Large intestine (tissue), 3 donors: ENCODE measurements at regions not wholly inside any gene's neighbourhood (a gene's known extent, or its start where the extent isn't known, plus 50 kb on each side); places are given as distances from the start of the nearest gene placed in this dataset.
"Not testable (repeated sequence)": the region's sequence is repeated elsewhere in the genome, so short reads cannot be mapped to it uniquely, and the experiment has no call there.

Source experiments
- DNase-seq, 2 donors: peaks; one replicate each; pipeline versions ENCODE4 v3.0.0 to v3.0.0-alpha.2; 2013
- H3K27ac ChIP-seq: one replicate; pipeline ENCODE4 v1.5.1; 2013; ENCODE audit warnings: low read length
- H3K27me3 ChIP-seq: 2 replicates; pipeline ENCODE4 v1.6.1; 2013; ENCODE audit warnings: low read length; ENCODE audit not compliant: control insufficient read depth, insufficient read depth
- H3K36me3 ChIP-seq: 2 replicates; pipeline ENCODE4 v1.6.1; 2013; ENCODE audit warnings: low read length; ENCODE audit not compliant: control insufficient read depth, insufficient read depth
- H3K4me1 ChIP-seq: one replicate; pipeline ENCODE4 v1.6.1; 2013; ENCODE audit warnings: low read length; ENCODE audit not compliant: control insufficient read depth, insufficient read depth
- H3K4me3 ChIP-seq: one replicate; pipeline ENCODE4 v1.5.1; 2013; ENCODE audit warnings: low read length
- H3K9me3 ChIP-seq: one replicate; pipeline ENCODE4 v1.6.1; 2013; ENCODE audit warnings: mild to moderate bottlenecking, low read depth, low read length, moderate library complexity; ENCODE audit not compliant: control insufficient read depth
- WGBS: methylation state at CpG from one replicate; pipeline ENCODE4 v1.1.5; 2013; ENCODE audit warnings: low lambda C conversion rate; ENCODE audit not compliant: insufficient coverage; 5-methylcytosine and 5-hydroxymethylcytosine counted together

- not testable (repeated sequence) for H3K27me3 ChIP-seq, H3K36me3 ChIP-seq, H3K4me1 ChIP-seq, DNase-seq, H3K4me3 ChIP-seq, H3K27ac ChIP-seq
- peaks cover 42% of the 10 kb centered on the region for H3K9me3 ChIP-seq
- WGBS = no CpG with 5 or more reads among the region's 24 CpGs
These were observed 251.2 kb upstream of the NUPR2 start for GRCh38 chr7:56367411-56367810.

- not testable (repeated sequence) for H3K27ac ChIP-seq, H3K36me3 ChIP-seq, H3K4me3 ChIP-seq, H3K4me1 ChIP-seq, H3K27me3 ChIP-seq, DNase-seq
- 100% methylated on average over 1 of the region's 22 CpGs for WGBS
- peaks cover 42% of the 10 kb centered on the region for H3K9me3 ChIP-seq
These were observed 250.5 kb upstream of the NUPR2 start for GRCh38 chr7:56366701-56367100.

GRCh38 chr7:56352576-56352975, 236.4 kb upstream of the NUPR2 start:
- not testable (repeated sequence) for DNase-seq, H3K9me3 ChIP-seq, H3K4me3 ChIP-seq, H3K27ac ChIP-seq, H3K4me1 ChIP-seq, H3K27me3 ChIP-seq, H3K36me3 ChIP-seq
- no CpG with 5 or more reads among the region's 4 CpGs for WGBS

- H3K27ac ChIP-seq, DNase-seq, H3K9me3 ChIP-seq, H3K4me3 ChIP-seq, H3K27me3 ChIP-seq, H3K4me1 ChIP-seq, H3K36me3 ChIP-seq: not testable (repeated sequence)
- WGBS = no CpG with 5 or more reads among the region's 8 CpGs
These were observed 235.0 kb upstream of the NUPR2 start for GRCh38 chr7:56351181-56351580.

- H3K27me3 ChIP-seq, H3K36me3 ChIP-seq, H3K27ac ChIP-seq, DNase-seq, H3K4me3 ChIP-seq, H3K9me3 ChIP-seq, H3K4me1 ChIP-seq: not testable (repeated sequence)
- WGBS = no CpG with 5 or more reads among the region's 7 CpGs
These were observed 232.1 kb upstream of the NUPR2 start for GRCh38 chr7:56348311-56348710.

GRCh38 chr7:56328327-56328726, 212.1 kb upstream of the NUPR2 start:
- not testable (repeated sequence) for DNase-seq

GRCh38 chr7:56290548-56290947, 174.3 kb upstream of the NUPR2 start:
- no peaks in the 10 kb centered on the region for H3K4me1 ChIP-seq
- no peak overlapping the region for H3K4me3 ChIP-seq
- no peaks in the 10 kb centered on the region for H3K36me3 ChIP-seq
- no peak overlapping the region for H3K27ac ChIP-seq
- WGBS = 80% methylated on average over 3 of the region's 7 CpGs
- no peaks in the 10 kb centered on the region for H3K27me3 ChIP-seq
- DNase-seq = no peak
- H3K9me3 ChIP-seq = peaks cover 9% of the 10 kb centered on the region

More at GRCh38 chr7:56328327-56328726, 212.1 kb upstream of the NUPR2 start:
- not testable (repeated sequence) for H3K36me3 ChIP-seq, H3K4me1 ChIP-seq, H3K4me3 ChIP-seq, H3K27ac ChIP-seq, H3K27me3 ChIP-seq
- WGBS = no CpG with 5 or more reads among the region's 9 CpGs
- peaks cover 10% of the 10 kb centered on the region for H3K9me3 ChIP-seq

GRCh38 chr7:56287429-56288138, 171.4 kb upstream of the NUPR2 start:
- H3K27ac ChIP-seq = no peak overlapping the region
- peaks cover 9% of the 10 kb centered on the region for H3K9me3 ChIP-seq
- no CpG with 5 or more reads among the region's 57 CpGs for WGBS
- H3K36me3 ChIP-seq = no peaks in the 10 kb centered on the region
- no peaks in the 10 kb centered on the region for H3K4me1 ChIP-seq
- no peak overlapping the region for H3K4me3 ChIP-seq
- DNase-seq = no peak
- H3K27me3 ChIP-seq = no peaks in the 10 kb centered on the region

- no CpG with 5 or more reads among the region's 7 CpGs for WGBS
- no peak for DNase-seq
- Histone ChIP-seq H3K36me3 (no peaks in the 10 kb centered on the region), H3K27me3 (no peaks in the 10 kb centered on the region), H3K27ac (no peak overlapping the region), H3K9me3 (peaks cover 5% of the 10 kb centered on the region), H3K4me3 (no peak overlapping the region), H3K4me1 (no peaks in the 10 kb centered on the region)
These were observed 139.9 kb upstream of the NUPR2 start for GRCh38 chr7:56256108-56256507.

- Histone ChIP-seq H3K27me3 (no peaks in the 10 kb centered on the region), H3K36me3 (no peaks in the 10 kb centered on the region), H3K4me3 (no peak overlapping the region), H3K4me1 (no peaks in the 10 kb centered on the region), H3K27ac (no peak overlapping the region), H3K9me3 (peaks cover 5% of the 10 kb centered on the region)
- DNase-seq = no peak
- WGBS = no CpG with 5 or more reads among the region's 3 CpGs
These were observed 133.9 kb upstream of the NUPR2 start for GRCh38 chr7:56250135-56250534.

GRCh38 chr7:56229631-56230030, 113.4 kb upstream of the NUPR2 start:
- Histone ChIP-seq H3K27me3 (no peaks in the 10 kb centered on the region), H3K4me1 (no peaks in the 10 kb centered on the region), H3K36me3 (no peaks in the 10 kb centered on the region), H3K4me3 (no peak overlapping the region), H3K27ac (no peak overlapping the region), H3K9me3 (peaks cover 5% of the 10 kb centered on the region)
- no peak for DNase-seq
- 100% methylated on average over 1 of the region's 28 CpGs for WGBS
